ENCODE measurements at regions not wholly inside any gene's neighbourhood (a gene's known extent, or its start where the extent isn't known, plus 50 kb on each side); places are given as distances from the start of the nearest gene placed in this dataset.

GRCh38 chr21:36636439-36636838 is 62.5 kb upstream of the SIM2 start:
- no peak for DNase-seq

GRCh38 chr21:36639769-36640168 is 59.1 kb upstream of the SIM2 start:
- no peak for DNase-seq

DNA sequence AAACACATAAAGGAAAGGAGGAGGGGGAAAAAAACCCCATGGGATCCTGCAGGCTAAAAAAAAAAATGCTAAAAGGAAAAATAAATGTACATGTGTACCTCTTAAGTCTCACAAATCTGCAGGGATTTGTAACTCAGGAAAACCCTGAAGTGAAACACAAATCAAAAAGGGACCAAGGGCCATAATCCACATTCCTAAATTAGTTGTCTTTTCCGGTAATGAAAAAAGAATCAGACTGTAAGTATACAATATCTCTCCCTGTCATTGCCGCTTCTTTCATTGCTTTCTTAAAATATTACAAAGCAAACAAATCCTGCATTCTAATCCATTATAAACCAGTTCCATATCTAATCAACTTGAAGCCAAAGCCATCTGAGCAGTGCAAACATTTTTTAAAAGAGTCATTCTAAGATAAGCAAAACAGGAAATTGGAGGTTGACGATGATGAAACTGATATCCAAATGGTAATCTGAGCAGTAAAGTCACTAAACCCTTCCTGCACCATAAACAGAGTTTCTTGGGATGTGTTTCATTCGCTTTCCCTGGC is 58.7 kb upstream of the SIM2 start:
- no peak for DNase-seq

DNA sequence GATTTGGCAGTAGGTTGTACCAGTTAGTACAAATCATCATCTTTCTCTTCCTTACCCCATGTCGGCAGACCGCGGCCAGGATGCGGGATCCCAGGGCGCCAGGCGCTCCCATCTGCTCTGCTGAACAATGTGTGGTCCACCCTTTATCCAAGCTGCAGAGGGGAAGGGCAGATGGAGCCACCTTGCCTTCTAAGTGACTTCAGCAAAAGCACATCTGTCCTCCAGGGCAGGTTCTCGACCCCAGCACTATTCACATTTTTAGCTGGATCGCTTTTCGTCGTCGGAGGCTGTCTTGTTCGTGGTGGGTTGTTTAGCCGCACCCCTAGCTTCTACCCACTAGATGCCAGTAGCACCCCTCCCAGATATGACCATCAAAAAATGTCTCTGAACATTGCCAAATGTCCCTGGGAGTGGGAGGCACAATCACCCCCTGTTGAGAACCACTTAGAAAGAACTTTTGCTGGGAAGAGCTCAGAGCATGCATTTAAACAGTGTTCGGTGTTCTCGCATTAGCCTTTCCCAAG is 58.1 kb upstream of the SIM2 start:
- no peak for DNase-seq

GRCh38 chr21:36641346-36641745 is 57.6 kb upstream of the SIM2 start:
- DNase-seq = no peak

GRCh38 chr21:36641886-36642285 is 57.0 kb upstream of the SIM2 start:
- DNase-seq = no peak

DNA sequence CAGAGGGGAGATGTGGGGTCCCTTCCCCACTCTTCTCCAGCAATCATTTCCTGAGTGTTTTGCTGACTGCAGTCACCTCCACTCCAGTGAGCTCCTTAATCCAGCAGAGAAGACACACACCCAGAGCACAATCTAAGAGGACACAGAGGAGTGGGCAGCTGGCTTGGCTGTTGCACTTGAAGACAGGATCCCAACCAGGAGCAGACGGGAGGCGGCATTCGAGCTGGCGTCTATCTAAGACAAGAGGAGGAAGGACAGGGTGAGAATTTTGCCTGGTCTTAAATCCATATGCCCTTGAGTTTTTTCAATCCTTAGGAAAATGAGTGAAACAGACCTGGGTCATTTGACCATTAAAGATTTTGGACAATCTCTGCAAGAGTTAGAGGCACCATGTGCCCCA is 56.1 kb upstream of the SIM2 start:
- no peak for DNase-seq

DNA sequence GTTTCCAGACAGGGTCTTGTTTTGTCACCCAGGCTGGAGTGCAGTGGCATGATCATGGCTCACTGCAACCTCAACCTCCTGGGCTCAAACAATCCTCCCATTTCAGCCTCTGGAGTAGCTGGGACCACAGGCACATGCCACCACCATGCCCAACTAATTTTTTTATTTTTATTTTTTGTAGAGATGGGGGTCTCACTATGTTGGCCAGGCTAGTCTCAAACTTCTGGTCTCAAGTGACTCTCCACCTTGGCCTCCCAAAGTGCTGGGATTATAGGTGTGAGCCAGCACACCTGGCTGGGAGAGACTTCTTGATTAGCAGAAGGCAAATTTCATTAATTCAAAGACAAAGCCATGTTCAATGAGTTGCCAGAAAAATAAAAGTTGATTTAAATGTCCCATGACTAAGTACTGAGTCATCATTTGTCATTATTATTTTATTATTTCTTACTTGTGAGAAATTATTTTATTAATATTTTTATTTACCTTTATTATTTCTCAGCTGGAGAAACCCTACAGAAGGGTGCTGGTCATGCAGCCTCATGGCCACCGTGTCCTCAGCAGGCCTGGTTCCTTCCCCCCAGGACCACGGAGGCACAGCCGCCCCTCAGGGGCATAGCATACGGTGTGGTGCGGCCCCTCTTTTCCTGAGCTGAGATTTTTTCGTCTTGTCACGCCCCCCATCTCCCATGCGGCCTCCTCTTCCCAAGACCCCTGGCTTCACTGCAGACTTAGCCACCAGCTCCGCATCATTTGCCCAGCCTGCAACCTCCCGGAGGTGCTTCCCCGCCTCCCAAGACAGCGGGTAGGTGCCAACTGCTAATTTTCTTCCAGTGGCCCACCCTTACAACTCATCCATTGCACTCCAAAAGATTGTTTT is 55.3 kb upstream of the SIM2 start:
- DNase-seq = no peak

- DNase-seq = no peak
Measured at GRCh38 chr21:36646011-36646410, 52.9 kb upstream of the SIM2 start.

DNA sequence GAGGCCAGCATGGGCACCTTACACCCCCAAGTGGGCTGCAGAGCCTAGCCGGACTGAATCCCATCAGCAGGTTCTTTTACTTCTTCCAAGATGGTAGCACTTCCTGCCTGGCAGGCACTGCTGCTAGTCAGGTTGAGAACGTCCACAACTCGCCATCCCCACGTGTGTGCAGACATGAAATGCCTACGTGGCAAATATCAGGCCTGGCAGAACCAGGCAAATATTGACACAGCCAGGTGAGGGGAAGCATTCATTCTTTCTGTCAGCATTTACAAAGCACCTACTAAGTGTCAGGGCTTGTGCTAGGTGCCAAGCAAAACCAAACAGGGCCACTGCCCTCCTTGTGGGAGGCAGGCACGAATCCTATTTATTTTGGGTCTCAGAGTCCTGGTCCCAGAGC is 52.3 kb upstream of the SIM2 start:
- no peak for DNase-seq

DNA sequence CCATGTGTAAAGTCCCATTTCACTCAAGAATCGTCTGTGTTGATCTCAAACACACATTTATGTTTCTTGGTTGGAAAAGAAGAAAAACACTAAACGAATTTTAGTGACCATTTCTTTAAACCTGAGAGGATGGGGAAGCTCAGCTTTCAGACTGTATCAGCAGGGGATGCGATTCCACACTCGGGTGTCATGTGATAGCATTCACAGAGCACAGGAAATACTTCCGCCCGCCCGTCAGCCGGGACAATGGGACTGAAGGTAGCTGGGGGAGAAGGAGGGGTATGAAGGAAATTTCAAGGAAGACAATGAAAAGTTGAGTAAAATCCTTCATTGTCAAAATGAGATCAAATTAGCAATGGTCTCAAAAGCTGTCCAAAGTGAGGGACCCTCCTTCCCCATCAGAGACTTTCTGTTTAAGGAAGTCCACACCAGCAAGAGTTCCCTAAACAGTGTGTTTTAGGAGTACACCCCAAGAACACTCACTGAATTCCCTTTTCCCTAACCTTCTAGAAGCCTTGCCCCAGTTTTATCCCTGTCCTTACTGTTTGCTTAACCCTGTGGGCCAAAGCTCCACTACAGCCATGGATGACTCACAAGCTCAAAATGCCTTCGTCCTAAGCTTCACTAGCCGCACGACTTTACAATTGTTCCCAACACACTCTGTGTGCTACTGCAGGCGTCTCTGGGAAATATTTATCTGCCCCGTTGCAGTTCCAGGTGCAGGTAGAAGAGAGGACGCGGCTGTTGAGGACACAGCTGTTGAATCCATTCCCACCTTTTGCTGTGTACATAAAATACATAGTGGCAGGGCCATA is 51.4 kb upstream of the SIM2 start:
- no peak for DNase-seq

Data from activated effector memory CD4-positive, alpha-beta T cell treated with anti-CD3 and anti-CD28 coated beads, Interleukin-2, amount 50 U/mL, for 16 hours (primary cell).